Kidney (tissue), 13 donors: ENCODE measurements at regions not wholly inside any gene's neighbourhood (a gene's known extent, or its start where the extent isn't known, plus 50 kb on each side); places are given as distances from the start of the nearest gene placed in this dataset.

Source experiments
- DNase-seq, 5 donors: peaks; one replicate each; pipeline ENCODE4 v3.0.0-alpha.2; 2013 to 2020
- FAIRE-seq: peaks from 2 replicates; lab custom pipeline; 2012; peaks lifted over from hg19 to GRCh38; lab: Jason Lieb, UNC
- H3K27ac ChIP-seq, 2 donors: one replicate each; pipeline ENCODE4 v1.7.0; 2013; ENCODE audit warnings: low read depth in 2 of 2, low read length in 2 of 2, inconsistent platforms in 1 of 2
- H3K27me3 ChIP-seq: one replicate; pipeline ENCODE4 v1.7.1; 2013; ENCODE audit warnings: low read length, inconsistent platforms; ENCODE audit not compliant: control insufficient read depth, insufficient read depth
- H3K36me3 ChIP-seq, 3 donors: one replicate each; pipeline versions ENCODE4 v1.7.0 to v1.7.1; 2013; ENCODE audit warnings: low read length in 3 of 3, control low read depth in 1 of 3, inconsistent platforms in 1 of 3; ENCODE audit not compliant: insufficient read depth in 3 of 3, control insufficient read depth in 2 of 3
- H3K4me1 ChIP-seq, 3 donors: one replicate each; pipeline versions ENCODE4 v1.7.0 to v1.7.1; 2013; ENCODE audit warnings: low read length in 3 of 3, inconsistent platforms in 1 of 3, low read depth in 1 of 3; ENCODE audit not compliant: control insufficient read depth in 2 of 3, insufficient read depth in 2 of 3
- H3K4me3 ChIP-seq, 3 donors: one replicate each; pipeline versions ENCODE4 v1.7.0 to v1.8.1; 2013; ENCODE audit warnings: low read length in 3 of 3, control low read depth in 1 of 3, inconsistent platforms in 1 of 3
- H3K9ac ChIP-seq, 3 donors: one replicate each; pipeline versions ENCODE4 v1.7.0 to v1.7.1; 2013; ENCODE audit warnings: low read length in 3 of 3, control low read depth in 1 of 3, inconsistent platforms in 1 of 3
- H3K9me3 ChIP-seq, 3 donors: one replicate each; pipeline versions ENCODE4 v1.7.0 to v1.7.1; 2013; ENCODE audit warnings: low read length in 3 of 3, control low read depth in 1 of 3, inconsistent platforms in 1 of 3; ENCODE audit not compliant: control insufficient read depth in 2 of 3, insufficient read depth in 1 of 3
- intact Hi-C: fragments of 100-400 bp; cut with DNase I; formaldehyde crosslinking; loops from one replicate; pipeline ENCODE4 v1.11.1; 2022
- TF ChIP-seq, protein P1 (sequence below): IDR thresholded peaks from 3 replicates; pipeline ENCODE4 v1.5.1; 2012; ENCODE audit warnings: mild to moderate bottlenecking, moderate library complexity, borderline replicate concordance; ENCODE audit not compliant: insufficient read depth; ENCODE audit errors: extremely low read depth
- donor health status: control.
- donor health status: control.
- donor health status: control.
- donor health status: control.
- donor health status: control.
- donor health status: DM: yes; HTN: yes; CAD: no.
- donor health status: Normal renal cell carcinoma (clear cell type).

DNA sequence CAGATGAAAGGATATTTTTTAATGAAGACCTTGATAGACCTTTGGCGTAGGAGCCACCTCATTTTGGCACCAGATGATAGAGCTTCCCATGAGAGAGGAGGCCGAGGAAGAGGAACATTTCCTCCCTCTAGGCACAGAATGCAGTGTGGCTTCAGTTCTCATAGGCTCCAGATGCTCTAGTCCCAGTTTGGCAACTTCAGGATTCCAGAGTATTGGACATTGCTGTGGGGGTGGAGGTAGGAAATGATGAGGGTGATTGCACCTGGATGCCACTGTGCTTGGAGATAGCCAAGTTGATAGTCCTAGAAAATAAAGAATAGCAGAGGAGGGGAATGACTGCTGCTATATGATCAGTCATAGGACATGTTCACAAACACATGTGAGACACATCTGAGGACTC is 58.3 kb upstream of the KY start:
- no peak for FAIRE-seq
- Histone ChIP-seq H3K27ac (no peak overlapping the region), H3K9me3 (no peaks in the 10 kb centered on the region), H3K27me3 (no peaks in the 10 kb centered on the region), H3K4me3 (no peak overlapping the region), H3K9ac (no peak overlapping the region), H3K36me3 (no peaks in the 10 kb centered on the region), H3K4me1 (no peaks in the 10 kb centered on the region)
- intact Hi-C loops, result no loop called here
- DNase-seq, result no peak
- TF ChIP-seq, protein P1, sequence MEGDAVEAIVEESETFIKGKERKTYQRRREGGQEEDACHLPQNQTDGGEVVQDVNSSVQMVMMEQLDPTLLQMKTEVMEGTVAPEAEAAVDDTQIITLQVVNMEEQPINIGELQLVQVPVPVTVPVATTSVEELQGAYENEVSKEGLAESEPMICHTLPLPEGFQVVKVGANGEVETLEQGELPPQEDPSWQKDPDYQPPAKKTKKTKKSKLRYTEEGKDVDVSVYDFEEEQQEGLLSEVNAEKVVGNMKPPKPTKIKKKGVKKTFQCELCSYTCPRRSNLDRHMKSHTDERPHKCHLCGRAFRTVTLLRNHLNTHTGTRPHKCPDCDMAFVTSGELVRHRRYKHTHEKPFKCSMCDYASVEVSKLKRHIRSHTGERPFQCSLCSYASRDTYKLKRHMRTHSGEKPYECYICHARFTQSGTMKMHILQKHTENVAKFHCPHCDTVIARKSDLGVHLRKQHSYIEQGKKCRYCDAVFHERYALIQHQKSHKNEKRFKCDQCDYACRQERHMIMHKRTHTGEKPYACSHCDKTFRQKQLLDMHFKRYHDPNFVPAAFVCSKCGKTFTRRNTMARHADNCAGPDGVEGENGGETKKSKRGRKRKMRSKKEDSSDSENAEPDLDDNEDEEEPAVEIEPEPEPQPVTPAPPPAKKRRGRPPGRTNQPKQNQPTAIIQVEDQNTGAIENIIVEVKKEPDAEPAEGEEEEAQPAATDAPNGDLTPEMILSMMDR, result no peak

DNA sequence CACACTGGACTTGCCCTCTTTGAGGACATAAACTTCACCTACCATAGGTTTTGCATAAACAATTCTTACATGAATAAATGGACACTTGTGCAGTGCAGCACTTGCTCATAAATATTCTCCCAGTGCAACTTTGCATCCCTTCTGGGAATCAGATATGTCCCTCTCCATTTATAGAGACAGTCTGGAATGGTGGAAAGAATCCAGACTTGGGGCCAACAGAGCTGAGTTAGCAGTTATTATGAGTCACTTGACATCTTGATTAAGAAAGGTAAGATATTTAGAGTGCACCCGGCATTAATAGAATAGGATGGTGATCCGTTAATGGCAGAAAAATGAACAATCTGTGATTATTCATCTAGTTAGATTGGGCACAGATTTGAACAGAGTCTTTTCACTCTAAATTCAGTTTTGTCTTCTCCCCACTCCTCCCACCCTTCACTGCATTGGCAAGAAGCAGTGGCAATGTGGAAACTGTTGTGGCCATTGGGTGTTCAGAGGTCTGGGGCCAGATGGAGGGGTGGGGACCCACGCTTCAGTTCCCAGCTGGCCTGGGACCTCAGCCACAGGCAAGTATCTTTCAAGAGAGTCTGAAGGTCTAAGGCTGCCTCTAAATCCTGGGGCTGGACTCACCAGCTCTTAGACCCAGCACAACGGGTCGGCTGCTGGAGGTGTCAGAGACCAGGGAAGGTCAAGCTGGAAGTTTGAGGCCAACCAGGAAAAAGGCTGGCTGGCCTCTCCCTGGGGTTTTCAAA is 58.9 kb upstream of the KY start:
- no peaks in the 10 kb centered on the region for H3K4me1 ChIP-seq
- H3K27me3 ChIP-seq, result no peaks in the 10 kb centered on the region
- FAIRE-seq (no peak), DNase-seq (peak in 2 of 5 donors; percentile 52 to 73)
- no peaks in the 10 kb centered on the region for H3K9me3 ChIP-seq
- intact Hi-C loops, result no loop called here
- H3K9ac ChIP-seq, result no peak overlapping the region
- H3K4me3 ChIP-seq, result no peak overlapping the region
- H3K36me3 ChIP-seq, result no peaks in the 10 kb centered on the region
- H3K27ac ChIP-seq, result no peak overlapping the region
- TF ChIP-seq, protein P1, result no peak

- no peaks in the 10 kb centered on the region for H3K27me3 ChIP-seq
- TF ChIP-seq, protein P1, result no peak
- H3K9me3 ChIP-seq, result no peaks in the 10 kb centered on the region
- no peak overlapping the region for H3K4me3 ChIP-seq
- intact Hi-C loops, result no loop called here
- H3K9ac ChIP-seq, result no peak overlapping the region
- no peaks in the 10 kb centered on the region for H3K36me3 ChIP-seq
- no peak overlapping the region for H3K27ac ChIP-seq
- no peak for FAIRE-seq
- no peak for DNase-seq
- H3K4me1 ChIP-seq, result no peaks in the 10 kb centered on the region
Observed at GRCh38 chr3:134710313-134710680, 59.5 kb upstream of the KY start.

DNA sequence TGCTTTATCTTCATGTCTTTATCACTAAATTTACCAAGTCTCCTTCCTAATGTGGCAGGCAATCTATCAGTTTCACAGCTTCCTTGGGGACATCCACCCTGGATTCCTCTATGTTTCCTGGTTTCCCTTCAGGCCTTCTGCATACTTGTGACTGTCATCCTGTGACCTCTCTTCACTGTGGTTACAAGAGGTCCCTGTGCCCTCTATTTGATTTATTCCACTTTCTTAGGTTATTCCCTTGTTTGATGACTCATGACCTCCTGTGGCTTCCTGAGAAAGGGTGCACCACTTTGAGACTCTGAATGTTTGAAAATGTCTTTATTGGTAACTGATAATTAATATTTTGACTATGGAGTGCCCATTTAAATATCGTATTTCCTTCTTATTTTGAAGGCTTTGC is 60.5 kb upstream of the KY start:
- TF ChIP-seq, protein P1, result no peak
- H3K4me1 ChIP-seq, result no peaks in the 10 kb centered on the region
- H3K27me3 ChIP-seq, result no peaks in the 10 kb centered on the region
- no peak overlapping the region for H3K9ac ChIP-seq
- DNase-seq (no peak), FAIRE-seq (no peak)
- no peaks in the 10 kb centered on the region for H3K9me3 ChIP-seq
- no peak overlapping the region for H3K4me3 ChIP-seq
- intact Hi-C loops, result no loop called here
- no peak overlapping the region for H3K27ac ChIP-seq
- H3K36me3 ChIP-seq, result no peaks in the 10 kb centered on the region
